Trophoblast cell (in vitro differentiated cells and primary cell): ENCODE measurements at regions not wholly inside any gene's neighbourhood (a gene's known extent, or its start where the extent isn't known, plus 50 kb on each side); places are given as distances from the start of the nearest gene placed in this dataset.

Experiments
- DNase-seq, 2 donors: peaks; one replicate each; pipeline ENCODE4 v3.0.0-alpha.2; 2016
- H2AFZ ChIP-seq: 2 replicates; pipeline ENCODE4 v1.6.1; 2013; ENCODE audit warnings: low read length, moderate library complexity, mild to moderate bottlenecking; ENCODE audit not compliant: insufficient read depth, poor library complexity
- H2AK5ac ChIP-seq: 2 replicates; pipeline ENCODE4 v1.6.1; 2013; ENCODE audit warnings: mild to moderate bottlenecking, low read length
- H2BK120ac ChIP-seq: 2 replicates; pipeline ENCODE4 v1.6.1; 2013; ENCODE audit warnings: low read length, mild to moderate bottlenecking, moderate library complexity; ENCODE audit not compliant: insufficient read depth, poor library complexity
- H2BK12ac ChIP-seq: 2 replicates; pipeline ENCODE4 v1.6.1; 2013; ENCODE audit warnings: mild to moderate bottlenecking, low read length, moderate library complexity
- H2BK5ac ChIP-seq: 2 replicates; pipeline ENCODE4 v1.6.1; 2013; ENCODE audit warnings: low read length, low read depth, moderate library complexity, mild to moderate bottlenecking; ENCODE audit not compliant: poor library complexity
- H3K14ac ChIP-seq: 2 replicates; pipeline ENCODE4 v1.6.1; 2013; ENCODE audit warnings: mild to moderate bottlenecking, low read length
- H3K18ac ChIP-seq: 2 replicates; pipeline ENCODE4 v1.6.1; 2013; ENCODE audit warnings: mild to moderate bottlenecking, low read length
- H3K23ac ChIP-seq: 2 replicates; pipeline ENCODE4 v1.6.1; 2013; ENCODE audit warnings: low read length
- H3K27ac ChIP-seq: 2 replicates; pipeline ENCODE4 v1.5.1; 2013; ENCODE audit warnings: low read depth, mild to moderate bottlenecking, inconsistent platforms, low read length, moderate library complexity
- H3K27me3 ChIP-seq: 2 replicates; pipeline ENCODE4 v1.6.1; 2013; ENCODE audit warnings: inconsistent platforms, mild to moderate bottlenecking, low read length, moderate library complexity; ENCODE audit not compliant: insufficient read depth
- H3K36me3 ChIP-seq, 2 experiments: 1 replicate in 1 of 2; 2 replicates in 1 of 2; pipeline ENCODE4 v1.6.1; 2013; ENCODE audit warnings: low read length in 2 of 2, mild to moderate bottlenecking in 2 of 2, moderate library complexity in 1 of 2; ENCODE audit not compliant: insufficient read depth in 2 of 2, control insufficient read depth in 1 of 2
- H3K4ac ChIP-seq: 2 replicates; pipeline ENCODE4 v1.6.1; 2013; ENCODE audit warnings: low read depth, mild to moderate bottlenecking, low read length, moderate library complexity
- H3K4me1 ChIP-seq, 2 experiments: 1 replicate in 1 of 2; 2 replicates in 1 of 2; pipeline ENCODE4 v1.6.1; 2013; ENCODE audit warnings: low read length in 2 of 2, mild to moderate bottlenecking in 2 of 2, moderate library complexity in 1 of 2; ENCODE audit not compliant: insufficient read depth in 2 of 2, control insufficient read depth in 1 of 2
- H3K4me2 ChIP-seq: 2 replicates; pipeline ENCODE4 v1.6.1; 2013; ENCODE audit warnings: inconsistent platforms, mild to moderate bottlenecking, low read length, moderate library complexity
- H3K4me3 ChIP-seq: 2 replicates; pipeline ENCODE4 v1.5.1; 2013; ENCODE audit warnings: mild to moderate bottlenecking, low read depth, low read length, inconsistent platforms
- H3K79me1 ChIP-seq: one replicate; pipeline ENCODE4 v1.6.1; 2013; ENCODE audit warnings: low read length
- H3K79me2 ChIP-seq: 2 replicates; pipeline ENCODE4 v1.6.1; 2013; ENCODE audit warnings: low read length, mild to moderate bottlenecking; ENCODE audit not compliant: control insufficient read depth, insufficient read depth, poor library complexity
- H3K9ac ChIP-seq: 2 replicates; pipeline ENCODE4 v1.6.1; 2013; ENCODE audit warnings: mild to moderate bottlenecking, low read length
- H3K9me3 ChIP-seq: 2 replicates; pipeline ENCODE4 v1.6.1; 2013; ENCODE audit warnings: low read depth, mild to moderate bottlenecking, control low read depth, inconsistent platforms, low read length; ENCODE audit not compliant: insufficient read depth
- H4K12ac ChIP-seq: 2 replicates; pipeline ENCODE4 v1.6.1; 2013; ENCODE audit warnings: low read depth, mild to moderate bottlenecking, low read length, moderate library complexity
- H4K8ac ChIP-seq: 2 replicates; pipeline ENCODE4 v1.6.1; 2013; ENCODE audit warnings: low read depth, mild to moderate bottlenecking, low read length, moderate library complexity
- H4K91ac ChIP-seq: one replicate; pipeline ENCODE4 v1.6.1; 2013; ENCODE audit warnings: low read depth, mild to moderate bottlenecking, low read length, moderate library complexity
- WGBS: extraction: QIAGEN DNeasy Blood & Tissue Kit; methylation state at CpG from one replicate; pipeline ENCODE4 v1.1.7; 2013; ENCODE audit warnings: missing lambda C conversion rate; ENCODE audit not compliant: insufficient read length, insufficient coverage; ENCODE audit errors: extremely low coverage; 5-methylcytosine and 5-hydroxymethylcytosine counted together

- Histone ChIP-seq H2AK5ac (no peak overlapping the region), H3K18ac (no peak overlapping the region), H3K4me2 (no peak overlapping the region), H2BK5ac (no peak overlapping the region), H3K9me3 (peaks cover 4% of the 10 kb centered on the region), H3K4ac (no peak overlapping the region), H3K27me3 (no peaks in the 10 kb centered on the region), H2AFZ (no peak overlapping the region), H3K4me1 (peaks cover 0 to 2% of the 10 kb centered on the region in 2 experiments), H2BK120ac (no peak overlapping the region), H3K79me2 (no peaks in the 10 kb centered on the region), H4K91ac (no peak overlapping the region), H3K23ac (no peak overlapping the region), H3K79me1 (no peaks in the 10 kb centered on the region), H3K36me3 (no peaks in the 10 kb centered on the region), H3K14ac (no peak overlapping the region), H3K4me3 (no peak overlapping the region), H3K27ac (no peak overlapping the region), H4K8ac (no peak overlapping the region), H4K12ac (no peak overlapping the region), H3K9ac (no peak overlapping the region), H2BK12ac (no peak overlapping the region)
- no peak for DNase-seq
- no CpG with 5 or more reads among the region's 4 CpGs for WGBS
Observed at GRCh38 chr5:61824396-61824795, 481.6 kb upstream of the KIF2A start.

GRCh38 chr5:61827445-61827975, 478.5 kb upstream of the KIF2A start:
- Histone ChIP-seq H3K9me3 (peaks cover 1% of the 10 kb centered on the region), H4K12ac (no peak overlapping the region), H4K91ac (no peak overlapping the region), H3K18ac (no peak overlapping the region), H3K4me1 (peaks cover 0 to 2% of the 10 kb centered on the region in 2 experiments), H3K14ac (no peak overlapping the region), H3K27me3 (no peaks in the 10 kb centered on the region), H2BK5ac (no peak overlapping the region), H3K36me3 (no peaks in the 10 kb centered on the region), H2BK12ac (no peak overlapping the region), H2BK120ac (no peak overlapping the region), H3K4me3 (no peak overlapping the region), H4K8ac (no peak overlapping the region), H2AFZ (no peak overlapping the region), H3K23ac (no peak overlapping the region), H3K27ac (no peak overlapping the region), H3K9ac (no peak overlapping the region), H3K79me1 (no peaks in the 10 kb centered on the region), H2AK5ac (no peak overlapping the region), H3K4me2 (no peak overlapping the region), H3K4ac (no peak overlapping the region), H3K79me2 (no peaks in the 10 kb centered on the region)
- peak; percentile 7 to 25 for DNase-seq
- WGBS, result no CpG with 5 or more reads among the region's 2 CpGs

GRCh38 chr5:61828856-61829255, 477.1 kb upstream of the KIF2A start:
- Histone ChIP-seq H3K4ac (no peak overlapping the region), H4K91ac (no peak overlapping the region), H3K4me2 (no peak overlapping the region), H3K27ac (no peak overlapping the region), H3K18ac (no peak overlapping the region), H3K14ac (no peak overlapping the region), H2BK12ac (no peak overlapping the region), H3K9ac (no peak overlapping the region), H3K23ac (no peak overlapping the region), H2BK5ac (no peak overlapping the region), H3K4me1 (peaks cover 0 to 2% of the 10 kb centered on the region in 2 experiments), H3K79me1 (no peaks in the 10 kb centered on the region), H2AFZ (no peak overlapping the region), H3K27me3 (no peaks in the 10 kb centered on the region), H4K12ac (no peak overlapping the region), H3K4me3 (no peak overlapping the region), H3K79me2 (no peaks in the 10 kb centered on the region), H2BK120ac (no peak overlapping the region), H2AK5ac (no peak overlapping the region), H3K9me3 (peaks cover 4% of the 10 kb centered on the region), H4K8ac (no peak overlapping the region), H3K36me3 (no peaks in the 10 kb centered on the region)
- no CpG with 5 or more reads among the region's 3 CpGs for WGBS
- no peak for DNase-seq

GRCh38 chr5:61831736-61832135, 474.3 kb upstream of the KIF2A start:
- Histone ChIP-seq H4K8ac (no peak overlapping the region), H3K4me2 (no peak overlapping the region), H3K4me3 (no peak overlapping the region), H3K18ac (no peak overlapping the region), H2AK5ac (no peak overlapping the region), H2AFZ (no peak overlapping the region), H3K23ac (no peak overlapping the region), H3K79me1 (no peaks in the 10 kb centered on the region), H3K9ac (no peak overlapping the region), H2BK120ac (no peak overlapping the region), H3K9me3 (peaks cover 2% of the 10 kb centered on the region), H3K4me1 (peaks cover 0 to 2% of the 10 kb centered on the region in 2 experiments), H3K4ac (no peak overlapping the region), H3K27ac (no peak overlapping the region), H4K12ac (no peak overlapping the region), H2BK5ac (no peak overlapping the region), H3K79me2 (no peaks in the 10 kb centered on the region), H2BK12ac (no peak overlapping the region), H3K14ac (no peak overlapping the region), H3K27me3 (no peaks in the 10 kb centered on the region), H3K36me3 (no peaks in the 10 kb centered on the region), H4K91ac (no peak overlapping the region)
- WGBS, result no CpG with 5 or more reads among the region's 4 CpGs
- DNase-seq, result no peak
